SK-N-SH (cell line): ENCODE measurements at regions not wholly inside any gene's neighbourhood (a gene's known extent, or its start where the extent isn't known, plus 50 kb on each side); places are given as distances from the start of the nearest gene placed in this dataset.

Experiments used
- CTCF ChIA-PET: fragments of 300-600, 350-600 bp; formaldehyde crosslinking; extraction: SDS; loops from one replicate; lab custom pipeline; 2021; lab: Yijun Ruan, JAX
- POLR2A ChIA-PET: fragments of 350-600 bp; sonication (Branson Sonifier 250); formaldehyde crosslinking; extraction: SDS; loops from one replicate; lab custom pipeline; 2020; ENCODE audit warnings: antibody characterized with exemption, inconsistent platforms; lab: Yijun Ruan, JAX
- DNase-seq: peaks from one replicate; pipeline ENCODE4 v3.0.0; 2012
- H2AFZ ChIP-seq: fragments of 200-600 bp; sonication (generic); 2 replicates; pipeline ENCODE4 v1.8.1; 2016; ENCODE audit warnings: antibody characterized with exemption, mild to moderate bottlenecking, low read depth
- H3F3A ChIP-seq: fragments of 200-600 bp; sonication (generic); replicated peaks from 2 replicates; pipeline ENCODE3; 2016; ENCODE audit warnings: antibody characterized with exemption, mild to moderate bottlenecking; ENCODE audit not compliant: insufficient read depth
- H3K27ac ChIP-seq, 2 experiments: fragments of 200-500 bp in 1 of 2; fragments of 200-600 bp in 1 of 2; sonication (Bioruptor generic) in 1 of 2; sonication (generic), shearing (Covaris generic) in 1 of 2; 2 replicates each; pipeline versions ENCODE4 v1.5.1 to v1.6.1; 2014 to 2016; ENCODE audit warnings: low read depth in 2 of 2, inconsistent platforms in 1 of 2, low read length in 1 of 2, mild to moderate bottlenecking in 1 of 2, mixed read lengths in 1 of 2
- H3K27me3 ChIP-seq: fragments of 200-600 bp; sonication (generic), shearing (Covaris generic); 2 replicates; pipeline ENCODE4 v1.6.1; 2016; ENCODE audit warnings: mixed run types; ENCODE audit not compliant: insufficient read depth
- H3K36me3 ChIP-seq, 2 experiments: fragments of 200-500 bp in 1 of 2; fragments of 200-600 bp in 1 of 2; sonication (Bioruptor generic) in 1 of 2; sonication (generic) in 1 of 2; replicated peaks in 1 of 2; 2 replicates each; pipeline versions ENCODE3 to v1.5.1; 2014 to 2016; ENCODE audit warnings: low read length in 1 of 2, mild to moderate bottlenecking in 1 of 2; ENCODE audit not compliant: insufficient read depth in 2 of 2, control insufficient read depth in 1 of 2
- H3K4me1 ChIP-seq, 2 experiments: fragments of 200-500 bp in 1 of 2; fragments of 200-600 bp in 1 of 2; sonication (Bioruptor generic) in 1 of 2; sonication (generic), shearing (Covaris generic) in 1 of 2; 2 replicates each; pipeline versions ENCODE4 v1.5.1 to v1.6.1; 2014 to 2016; ENCODE audit warnings: low read depth in 1 of 2, low read length in 1 of 2, mixed run types in 1 of 2; ENCODE audit not compliant: insufficient read depth in 2 of 2, control insufficient read depth in 1 of 2
- H3K4me2 ChIP-seq: fragments of 200-600 bp; sonication (generic), shearing (Covaris generic); 2 replicates; pipeline ENCODE4 v1.6.1; 2017; ENCODE audit warnings: mixed run types
- H3K4me3 ChIP-seq, 2 experiments: fragments of 200-500 bp in 1 of 2; fragments of 200-600 bp in 1 of 2; sonication (Bioruptor generic) in 1 of 2; sonication (generic), shearing (Covaris generic) in 1 of 2; 2 replicates each; pipeline versions ENCODE4 v1.5.1 to v1.8.1; 2014 to 2016; ENCODE audit warnings: low read depth in 2 of 2, inconsistent platforms in 1 of 2, low read length in 1 of 2, mild to moderate bottlenecking in 1 of 2, mixed read lengths in 1 of 2, moderate library complexity in 1 of 2
- H3K79me2 ChIP-seq: fragments of 200-600 bp; sonication (generic); 2 replicates; pipeline ENCODE4 v1.8.1; 2017; ENCODE audit warnings: mild to moderate bottlenecking; ENCODE audit not compliant: insufficient read depth
- H3K9ac ChIP-seq: fragments of 200-600 bp; sonication (generic); 2 replicates; pipeline ENCODE4 v1.6.1; 2017; ENCODE audit warnings: mixed run types
- H3K9me2 ChIP-seq: fragments of 200-600 bp; sonication (generic); 2 replicates; pipeline ENCODE4 v1.6.1; 2017; ENCODE audit warnings: mixed run types
- H3K9me3 ChIP-seq: fragments of 200-600 bp; sonication (generic); 2 replicates; pipeline ENCODE4 v1.6.1; 2017; ENCODE audit warnings: mixed run types, mild to moderate bottlenecking, moderate library complexity
- H4K20me1 ChIP-seq: fragments of 200-600 bp; sonication (generic); 2 replicates; pipeline ENCODE4 v1.6.1; 2017; ENCODE audit warnings: mild to moderate bottlenecking, mixed run types; ENCODE audit not compliant: insufficient read depth
- CHD2 ChIP-seq: fragments of 150-350 bp; IDR thresholded peaks from 2 replicates; pipeline ENCODE4 v1.6.1; 2018; ENCODE audit warnings: low read length; ENCODE audit not compliant: partially characterized antibody
- CTCF ChIP-seq: fragments of 200-600 bp; sonication (generic); IDR thresholded peaks from 2 replicates; pipeline ENCODE4 v1.6.1; 2017; ENCODE audit warnings: antibody characterized with exemption, mild to moderate bottlenecking, moderate library complexity
- EP300 ChIP-seq, 2 experiments: IDR thresholded peaks; 2 replicates each; pipeline versions ENCODE4 v1.4.0 to v1.6.1; 2012; ENCODE audit warnings: borderline replicate concordance in 1 of 2, low read depth in 1 of 2, low read length in 1 of 2
- EZH2phosphoT487 ChIP-seq: fragments of 200-600 bp; sonication (generic); IDR thresholded peaks from 2 replicates; pipeline ENCODE4 v1.6.1; 2017; ENCODE audit warnings: low read depth, mixed run types, mild to moderate bottlenecking, antibody characterized with exemption, moderate library complexity, borderline replicate concordance
- FOXM1 ChIP-seq: IDR thresholded peaks from 2 replicates; pipeline ENCODE4 v1.4.0; 2012; ENCODE audit warnings: low read depth, mild to moderate bottlenecking
- NFIC ChIP-seq: IDR thresholded peaks from 2 replicates; pipeline ENCODE4 v1.4.0; 2012; ENCODE audit warnings: borderline replicate concordance
- RCOR1 ChIP-seq: fragments of 150-350 bp; IDR thresholded peaks from 2 replicates; pipeline ENCODE4 v1.6.1; 2017; ENCODE audit warnings: antibody characterized with exemption, low read length
- RFX5 ChIP-seq: IDR thresholded peaks from 2 replicates; pipeline ENCODE4 v1.6.1; 2012; ENCODE audit warnings: mild to moderate bottlenecking, improper control_type of control experiment, low read length
- YY1 ChIP-seq: IDR thresholded peaks from 2 replicates; pipeline ENCODE4 v1.4.0; 2012; ENCODE audit warnings: low read depth, mild to moderate bottlenecking
- ZBTB33 ChIP-seq: IDR thresholded peaks from 2 replicates; pipeline ENCODE4 v1.4.0; 2012; ENCODE audit warnings: low read depth, borderline replicate concordance
- WGBS: methylation state at CpG from one replicate; pipeline ENCODE4 v1.1.6; 2017; ENCODE audit warnings: low lambda C conversion rate; 5-methylcytosine and 5-hydroxymethylcytosine counted together
- TF ChIP-seq, protein P1 (sequence below): fragments of 150-350 bp; IDR thresholded peaks from 2 replicates; pipeline ENCODE4 v1.6.1; 2016; ENCODE audit warnings: mild to moderate bottlenecking, low read depth, low read length
- TF ChIP-seq, protein P2 (sequence below): fragments of 150-350 bp; IDR thresholded peaks from 2 replicates; pipeline ENCODE4 v1.6.1; 2017; ENCODE audit warnings: antibody characterized with exemption, low read length, low read depth, borderline replicate concordance

DNA sequence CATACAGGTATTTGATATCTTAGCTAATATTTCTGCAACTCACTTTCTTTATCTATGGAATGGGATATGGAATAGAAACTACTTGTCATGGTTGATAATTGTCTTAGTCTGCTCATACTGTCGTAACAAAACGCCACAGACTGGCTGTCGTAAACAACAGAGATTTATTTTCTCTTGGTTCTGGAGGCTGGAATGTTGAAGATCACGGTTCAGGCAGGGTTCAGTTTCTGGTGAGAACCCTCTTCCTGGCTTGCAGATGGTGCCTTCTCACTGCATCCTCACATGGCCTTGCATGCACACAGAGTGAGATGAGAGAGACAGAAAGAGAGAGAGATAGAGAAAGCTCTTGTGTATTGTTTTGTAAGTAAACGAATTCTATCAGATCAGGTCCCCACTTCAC lies 332.7 kb upstream of the MAGI2 start (continued):
- TF ChIP-seq, protein P1, sequence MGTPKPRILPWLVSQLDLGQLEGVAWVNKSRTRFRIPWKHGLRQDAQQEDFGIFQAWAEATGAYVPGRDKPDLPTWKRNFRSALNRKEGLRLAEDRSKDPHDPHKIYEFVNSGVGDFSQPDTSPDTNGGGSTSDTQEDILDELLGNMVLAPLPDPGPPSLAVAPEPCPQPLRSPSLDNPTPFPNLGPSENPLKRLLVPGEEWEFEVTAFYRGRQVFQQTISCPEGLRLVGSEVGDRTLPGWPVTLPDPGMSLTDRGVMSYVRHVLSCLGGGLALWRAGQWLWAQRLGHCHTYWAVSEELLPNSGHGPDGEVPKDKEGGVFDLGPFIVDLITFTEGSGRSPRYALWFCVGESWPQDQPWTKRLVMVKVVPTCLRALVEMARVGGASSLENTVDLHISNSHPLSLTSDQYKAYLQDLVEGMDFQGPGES, result no peak
- no peak for TF ChIP-seq RCOR1
- TF ChIP-seq, protein P2, sequence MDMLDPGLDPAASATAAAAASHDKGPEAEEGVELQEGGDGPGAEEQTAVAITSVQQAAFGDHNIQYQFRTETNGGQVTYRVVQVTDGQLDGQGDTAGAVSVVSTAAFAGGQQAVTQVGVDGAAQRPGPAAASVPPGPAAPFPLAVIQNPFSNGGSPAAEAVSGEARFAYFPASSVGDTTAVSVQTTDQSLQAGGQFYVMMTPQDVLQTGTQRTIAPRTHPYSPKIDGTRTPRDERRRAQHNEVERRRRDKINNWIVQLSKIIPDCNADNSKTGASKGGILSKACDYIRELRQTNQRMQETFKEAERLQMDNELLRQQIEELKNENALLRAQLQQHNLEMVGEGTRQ, result no peak
- no peak for TF ChIP-seq RFX5
- no peak for TF ChIP-seq CHD2
- no peak for TF ChIP-seq EZH2phosphoT487

- Histone ChIP-seq H2AFZ (no peak overlapping the region), H3K4me2 (no peak overlapping the region)
- TF ChIP-seq CTCF (no peak), NFIC (no peak), FOXM1 (no peak), YY1 (no peak), EP300 (IDR thresholded peaks at IDR 0.05; ENCODE audit: borderline replicate concordance in 1 of 2, low read depth in 1 of 2, low read length in 1 of 2) (no peak), ZBTB33 (no peak)
- TF ChIP-seq, all 33 proteins: peak for 0
- no peak overlapping the region for H3K9ac ChIP-seq
- H3K4me1 ChIP-seq, result peaks cover 0 to 11% of the 10 kb centered on the region in 2 experiments; a peak in 1 of 4 replicates
- no peaks in the 10 kb centered on the region for H4K20me1 ChIP-seq
- 68% methylated on average over 3 of the region's 3 CpGs for WGBS
- POLR2A ChIA-PET, result no interaction called here
- DNase-seq, result no peak
- H3K9me2 ChIP-seq, result no peaks in the 10 kb centered on the region
- no peaks in the 10 kb centered on the region for H3K27me3 ChIP-seq
- H3K27ac ChIP-seq, result no peak overlapping the region
- H3K36me3 ChIP-seq, result no peaks in the 10 kb centered on the region
- no peaks in the 10 kb centered on the region for H3F3A ChIP-seq
- H3K4me3 ChIP-seq, result no peak overlapping the region
- CTCF ChIA-PET, result no interaction called here
- no peaks in the 10 kb centered on the region for H3K9me3 ChIP-seq
- no peaks in the 10 kb centered on the region for H3K79me2 ChIP-seq
These were observed 332.1 kb upstream of the MAGI2 start for GRCh38 chr7:79785556-79785955.
